ENCODE measurements at regions not wholly inside any gene's neighbourhood (a gene's known extent, or its start where the extent isn't known, plus 50 kb on each side); places are given as distances from the start of the nearest gene placed in this dataset.

DNA sequence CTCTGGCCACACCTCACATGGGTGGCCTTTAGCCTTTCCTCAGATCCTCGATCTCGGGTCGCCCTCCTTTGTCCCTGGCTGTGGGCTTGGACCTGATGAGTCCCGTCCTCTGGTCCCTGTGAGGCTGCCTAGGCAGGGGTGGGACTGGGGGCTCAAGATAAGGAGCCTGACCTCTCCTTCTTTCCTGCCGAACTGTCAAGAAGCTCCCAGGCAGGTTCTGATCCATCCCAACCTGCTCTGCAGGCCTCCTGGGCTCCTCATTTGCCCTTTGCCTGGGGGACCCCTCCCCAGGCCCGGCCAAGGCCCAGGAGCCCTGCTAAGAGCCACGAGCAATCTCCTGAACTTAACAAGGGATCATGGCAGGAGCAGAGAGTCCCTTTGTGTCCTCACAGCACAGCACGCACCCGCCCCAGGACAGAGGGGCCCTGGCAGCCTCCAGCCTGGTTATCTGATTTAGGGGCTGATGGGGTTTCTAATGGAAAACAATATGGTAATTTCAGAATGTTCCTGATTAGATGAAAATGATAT, 82.4 kb upstream of the POU3F1 start:
- Histone ChIP-seq H3K27ac (replicated peaks) (no peak overlapping the region), H3K27me3 (ENCODE audit: insufficient read depth, poor library complexity, severe bottlenecking) (peaks cover 7% of the 10 kb centered on the region), H3K4me3 (replicated peaks; ENCODE audit: insufficient read depth, low read length) (no peak overlapping the region)
- DNase-seq (ENCODE audit: low read depth in 1 of 2, low spot score in 1 of 2): no peak
- TF ChIP-seq, protein P1, sequence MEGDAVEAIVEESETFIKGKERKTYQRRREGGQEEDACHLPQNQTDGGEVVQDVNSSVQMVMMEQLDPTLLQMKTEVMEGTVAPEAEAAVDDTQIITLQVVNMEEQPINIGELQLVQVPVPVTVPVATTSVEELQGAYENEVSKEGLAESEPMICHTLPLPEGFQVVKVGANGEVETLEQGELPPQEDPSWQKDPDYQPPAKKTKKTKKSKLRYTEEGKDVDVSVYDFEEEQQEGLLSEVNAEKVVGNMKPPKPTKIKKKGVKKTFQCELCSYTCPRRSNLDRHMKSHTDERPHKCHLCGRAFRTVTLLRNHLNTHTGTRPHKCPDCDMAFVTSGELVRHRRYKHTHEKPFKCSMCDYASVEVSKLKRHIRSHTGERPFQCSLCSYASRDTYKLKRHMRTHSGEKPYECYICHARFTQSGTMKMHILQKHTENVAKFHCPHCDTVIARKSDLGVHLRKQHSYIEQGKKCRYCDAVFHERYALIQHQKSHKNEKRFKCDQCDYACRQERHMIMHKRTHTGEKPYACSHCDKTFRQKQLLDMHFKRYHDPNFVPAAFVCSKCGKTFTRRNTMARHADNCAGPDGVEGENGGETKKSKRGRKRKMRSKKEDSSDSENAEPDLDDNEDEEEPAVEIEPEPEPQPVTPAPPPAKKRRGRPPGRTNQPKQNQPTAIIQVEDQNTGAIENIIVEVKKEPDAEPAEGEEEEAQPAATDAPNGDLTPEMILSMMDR (IDR thresholded peaks at IDR 0.05; ENCODE audit: insufficient read depth, low read length): no peak
- TF ChIP-seq REST (IDR thresholded peaks at IDR 0.05; ENCODE audit: insufficient replicate concordance, low read depth) (no peak), GABPA (IDR thresholded peaks at IDR 0.05; ENCODE audit: low read depth) (no peak), SPI1 (IDR thresholded peaks at IDR 0.05; ENCODE audit: borderline replicate concordance, low read depth) (no peak), POLR2AphosphoS5 (IDR thresholded peaks at IDR 0.05; ENCODE audit: low read depth) (no peak)

- DNase-seq (ENCODE audit: low read depth in 1 of 2, low spot score in 1 of 2): no peak
- H3K27me3 ChIP-seq (ENCODE audit: insufficient read depth, poor library complexity, severe bottlenecking): peaks cover 6% of the 10 kb centered on the region
- no peak overlapping the region for H3K4me3 ChIP-seq (replicated peaks; ENCODE audit: insufficient read depth, low read length)
- TF ChIP-seq SPI1 (IDR thresholded peaks at IDR 0.05; ENCODE audit: borderline replicate concordance, low read depth): no peak
- no peak overlapping the region for H3K27ac ChIP-seq (replicated peaks)
Measured at GRCh38 chr1:38128511-38128910, 81.9 kb upstream of the POU3F1 start.

- DNase-seq (ENCODE audit: low read depth in 1 of 2, low spot score in 1 of 2): no peak
- H3K27ac ChIP-seq (replicated peaks): no peak overlapping the region
- no peak overlapping the region for H3K4me3 ChIP-seq (replicated peaks; ENCODE audit: insufficient read depth, low read length)
- H3K27me3 ChIP-seq (ENCODE audit: insufficient read depth, poor library complexity, severe bottlenecking): peaks cover 4% of the 10 kb centered on the region
- no peak for TF ChIP-seq REST (IDR thresholded peaks at IDR 0.05; ENCODE audit: insufficient replicate concordance, low read depth)
- TF ChIP-seq POLR2AphosphoS5 (IDR thresholded peaks at IDR 0.05; ENCODE audit: low read depth): no peak
Measured at GRCh38 chr1:38127428-38127827, 80.8 kb upstream of the POU3F1 start.

- Histone ChIP-seq H3K4me3 (replicated peaks; ENCODE audit: insufficient read depth, low read length) (no peak overlapping the region), H3K27me3 (ENCODE audit: insufficient read depth, poor library complexity, severe bottlenecking) (peaks cover 4% of the 10 kb centered on the region), H3K27ac (replicated peaks) (no peak overlapping the region)
- TF ChIP-seq SPI1 (IDR thresholded peaks at IDR 0.05; ENCODE audit: borderline replicate concordance, low read depth): no peak
- TF ChIP-seq POLR2AphosphoS5 (IDR thresholded peaks at IDR 0.05; ENCODE audit: low read depth): no peak
- TF ChIP-seq GABPA (IDR thresholded peaks at IDR 0.05; ENCODE audit: low read depth): no peak
- TF ChIP-seq, protein P1 (IDR thresholded peaks at IDR 0.05; ENCODE audit: insufficient read depth, low read length): no peak
- TF ChIP-seq REST (IDR thresholded peaks at IDR 0.05; ENCODE audit: insufficient replicate concordance, low read depth): no peak
- no peak for DNase-seq (ENCODE audit: low read depth in 1 of 2, low spot score in 1 of 2)
Measured at GRCh38 chr1:38126970-38127369, 80.4 kb upstream of the POU3F1 start.

All from HL-60 (cell line).